Liver (tissue), 8 donors: ENCODE measurements at regions not wholly inside any gene's neighbourhood (a gene's known extent, or its start where the extent isn't known, plus 50 kb on each side); places are given as distances from the start of the nearest gene placed in this dataset.

Source experiments
- DNase-seq: peaks from one replicate; pipeline ENCODE4 v3.0.0-alpha.2; 2017; ENCODE audit warnings: low spot score
- H3K27ac ChIP-seq, 2 donors: one replicate each; pipeline ENCODE4 v1.7.0; 2013; ENCODE audit warnings: inconsistent platforms in 2 of 2, low read length in 2 of 2, control low read depth in 1 of 2, low read depth in 1 of 2, mild to moderate bottlenecking in 1 of 2
- H3K27me3 ChIP-seq, 4 donors: one replicate each; pipeline versions ENCODE4 v1.6.1 to v1.7.0; 2013; ENCODE audit warnings: low read length in 3 of 4, inconsistent platforms in 1 of 4, mild to moderate bottlenecking in 1 of 4, moderate library complexity in 1 of 4; ENCODE audit not compliant: control insufficient read depth in 4 of 4, insufficient read depth in 4 of 4
- H3K36me3 ChIP-seq, 4 donors: one replicate each; pipeline versions ENCODE4 v1.6.1 to v1.7.0; 2013; ENCODE audit warnings: low read length in 3 of 4, mild to moderate bottlenecking in 3 of 4, low read depth in 1 of 4, moderate library complexity in 1 of 4; ENCODE audit not compliant: control insufficient read depth in 4 of 4, insufficient read depth in 3 of 4
- H3K4me1 ChIP-seq, 4 donors: one replicate each; pipeline versions ENCODE4 v1.6.1 to v1.7.0; 2013; ENCODE audit warnings: low read length in 3 of 4, mild to moderate bottlenecking in 3 of 4, moderate library complexity in 1 of 4; ENCODE audit not compliant: control insufficient read depth in 4 of 4, insufficient read depth in 4 of 4
- H3K4me3 ChIP-seq, 3 donors: one replicate each; pipeline versions ENCODE4 v1.6.1 to v1.7.0; 2013; ENCODE audit warnings: low read length in 3 of 3, control low read depth in 1 of 3, low read depth in 1 of 3, mild to moderate bottlenecking in 1 of 3
- H3K9ac ChIP-seq, 2 donors: one replicate each; pipeline ENCODE4 v1.7.0; 2013; ENCODE audit warnings: low read length in 2 of 2, mild to moderate bottlenecking in 2 of 2, moderate library complexity in 2 of 2, control low read depth in 1 of 2, low read depth in 1 of 2
- H3K9me3 ChIP-seq, 4 donors: one replicate each; pipeline versions ENCODE4 v1.6.1 to v1.7.0; 2013; ENCODE audit warnings: low read length in 3 of 4; ENCODE audit not compliant: control insufficient read depth in 4 of 4
- EGR1 ChIP-seq, 2 donors: IDR thresholded peaks; 2 replicates each; pipeline ENCODE4 v1.6.1; 2016 to 2018; ENCODE audit warnings: antibody characterized with exemption in 2 of 2, low read depth in 2 of 2
- FOXA1 ChIP-seq: IDR thresholded peaks from 2 replicates; pipeline ENCODE4 v1.6.1; 2016; ENCODE audit warnings: antibody characterized with exemption
- FOXA2 ChIP-seq: IDR thresholded peaks from 2 replicates; pipeline ENCODE4 v1.6.1; 2016; ENCODE audit warnings: antibody characterized with exemption
- GABPA ChIP-seq, 2 donors: IDR thresholded peaks in 1 of 2; conservative IDR thresholded peaks in 1 of 2; 2 replicates each; pipeline ENCODE4 v1.6.1; 2016; ENCODE audit warnings: antibody characterized with exemption in 2 of 2, mild to moderate bottlenecking in 1 of 2, moderate library complexity in 1 of 2
- HNF4A ChIP-seq, 2 donors: conservative IDR thresholded peaks; 2 replicates each; pipeline ENCODE4 v1.6.1; 2016; ENCODE audit warnings: antibody characterized with exemption in 2 of 2, mild to moderate bottlenecking in 2 of 2
- HNF4G ChIP-seq: IDR thresholded peaks from 2 replicates; pipeline ENCODE4 v1.6.1; 2016; ENCODE audit warnings: antibody characterized with exemption
- JUND ChIP-seq, 2 donors: IDR thresholded peaks; 2 replicates each; pipeline ENCODE4 v1.6.1; 2016; ENCODE audit warnings: antibody characterized with exemption in 2 of 2
- NR2F2 ChIP-seq: IDR thresholded peaks from 2 replicates; pipeline ENCODE4 v1.6.1; 2016; ENCODE audit warnings: antibody characterized with exemption
- RAD21 ChIP-seq, 2 donors: IDR thresholded peaks; 2 replicates each; pipeline ENCODE4 v1.6.1; 2016; ENCODE audit warnings: antibody characterized with exemption in 2 of 2, mild to moderate bottlenecking in 2 of 2
- SP1 ChIP-seq: IDR thresholded peaks from 2 replicates; pipeline ENCODE4 v1.6.1; 2018; ENCODE audit warnings: antibody characterized with exemption, mild to moderate bottlenecking
- TAF1 ChIP-seq: conservative IDR thresholded peaks from 2 replicates; pipeline ENCODE4 v1.6.1; 2016; ENCODE audit warnings: antibody characterized with exemption, mild to moderate bottlenecking
- YY1 ChIP-seq: IDR thresholded peaks from 2 replicates; pipeline ENCODE4 v1.6.1; 2016; ENCODE audit warnings: antibody characterized with exemption, mild to moderate bottlenecking
- WGBS: extraction: QIAGEN DNeasy Blood & Tissue Kit; methylation state at CpG from one replicate; pipeline ENCODE4 v1.1.7; 2013; 5-methylcytosine and 5-hydroxymethylcytosine counted together
- TF ChIP-seq, protein P1 (sequence below): IDR thresholded peaks from 2 replicates; pipeline ENCODE4 v1.6.1; 2016; ENCODE audit warnings: antibody characterized with exemption
- TF ChIP-seq, protein P2 (sequence below): IDR thresholded peaks from 2 replicates; pipeline ENCODE4 v1.6.1; 2016; ENCODE audit warnings: antibody characterized with exemption
- TF ChIP-seq, protein P3 (sequence below): IDR thresholded peaks from 2 replicates; pipeline ENCODE4 v1.6.1; 2016; ENCODE audit warnings: antibody characterized with exemption, mild to moderate bottlenecking
- TF ChIP-seq, protein P4 (sequence below): IDR thresholded peaks from 2 replicates; pipeline ENCODE4 v1.6.1; 2016; ENCODE audit warnings: antibody characterized with exemption
- TF ChIP-seq, protein P5 (sequence below): fragments of 150-350 bp; IDR thresholded peaks from 2 replicates; pipeline ENCODE4 v1.5.1; 2017; ENCODE audit warnings: improper control_type of control experiment, low read depth, low read length; ENCODE audit not compliant: missing input control
- donor health status: healthy.
- donor health status: healthy.
- donor health status: healthy.
- donor health status: healthy.
- donor health status: healthy.

DNA sequence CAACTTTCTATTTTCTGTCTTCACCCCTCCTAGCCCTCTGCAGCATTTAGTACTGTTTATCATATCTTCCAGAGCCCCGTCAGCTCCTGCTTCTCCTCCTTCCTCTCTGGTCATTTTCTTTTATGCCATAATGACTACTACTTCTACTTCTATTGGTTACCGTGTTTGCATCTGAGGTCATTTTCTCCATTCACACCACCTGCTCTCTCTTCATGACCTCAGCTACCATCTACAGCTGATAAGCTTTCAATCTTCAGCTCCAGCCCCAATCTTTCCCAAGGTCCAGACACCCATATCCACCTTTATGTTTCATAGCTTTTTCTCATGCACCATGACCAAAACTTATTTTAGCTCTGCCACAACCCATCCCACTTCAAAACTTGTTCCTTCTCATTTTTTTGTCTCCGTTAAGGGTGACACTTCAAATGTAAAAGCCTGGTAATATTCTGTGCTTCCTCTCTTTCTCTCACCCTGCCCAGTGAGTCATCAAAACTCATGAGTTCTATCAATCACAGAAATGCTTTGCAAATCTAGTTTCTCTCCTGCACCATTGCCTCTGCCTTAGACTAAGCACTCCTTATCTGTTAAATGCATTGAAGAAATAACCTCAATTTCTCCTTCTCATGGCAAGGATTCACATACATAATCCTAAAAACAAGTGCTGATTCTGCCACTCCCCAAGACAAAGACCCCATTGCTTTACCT is 71.3 kb upstream of the IQCM start:
- DNase-seq = no peak
- Histone ChIP-seq H3K9ac (no peak overlapping the region), H3K9me3 (no peaks in the 10 kb centered on the region), H3K4me1 (peaks cover 0 to 17% (median 7%) of the 10 kb centered on the region in 4 donors), H3K27ac (no peak overlapping the region), H3K27me3 (no peaks in the 10 kb centered on the region), H3K36me3 (no peaks in the 10 kb centered on the region), H3K4me3 (no peak overlapping the region)
- no peak for TF ChIP-seq EGR1 (IDR thresholded peaks at IDR 0.05; ENCODE audit: low read depth in 2 of 2)
- TF ChIP-seq, protein P1, sequence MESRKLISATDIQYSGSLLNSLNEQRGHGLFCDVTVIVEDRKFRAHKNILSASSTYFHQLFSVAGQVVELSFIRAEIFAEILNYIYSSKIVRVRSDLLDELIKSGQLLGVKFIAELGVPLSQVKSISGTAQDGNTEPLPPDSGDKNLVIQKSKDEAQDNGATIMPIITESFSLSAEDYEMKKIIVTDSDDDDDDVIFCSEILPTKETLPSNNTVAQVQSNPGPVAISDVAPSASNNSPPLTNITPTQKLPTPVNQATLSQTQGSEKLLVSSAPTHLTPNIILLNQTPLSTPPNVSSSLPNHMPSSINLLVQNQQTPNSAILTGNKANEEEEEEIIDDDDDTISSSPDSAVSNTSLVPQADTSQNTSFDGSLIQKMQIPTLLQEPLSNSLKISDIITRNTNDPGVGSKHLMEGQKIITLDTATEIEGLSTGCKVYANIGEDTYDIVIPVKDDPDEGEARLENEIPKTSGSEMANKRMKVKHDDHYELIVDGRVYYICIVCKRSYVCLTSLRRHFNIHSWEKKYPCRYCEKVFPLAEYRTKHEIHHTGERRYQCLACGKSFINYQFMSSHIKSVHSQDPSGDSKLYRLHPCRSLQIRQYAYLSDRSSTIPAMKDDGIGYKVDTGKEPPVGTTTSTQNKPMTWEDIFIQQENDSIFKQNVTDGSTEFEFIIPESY = no peak
- TF ChIP-seq, protein P2, sequence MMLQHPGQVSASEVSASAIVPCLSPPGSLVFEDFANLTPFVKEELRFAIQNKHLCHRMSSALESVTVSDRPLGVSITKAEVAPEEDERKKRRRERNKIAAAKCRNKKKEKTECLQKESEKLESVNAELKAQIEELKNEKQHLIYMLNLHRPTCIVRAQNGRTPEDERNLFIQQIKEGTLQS = no peak
- no peak for TF ChIP-seq SP1
- TF ChIP-seq TAF1 = no peak
- no peak for TF ChIP-seq HNF4G
- no peak for TF ChIP-seq NR2F2
- no peak for TF ChIP-seq FOXA1
- TF ChIP-seq, protein P3, sequence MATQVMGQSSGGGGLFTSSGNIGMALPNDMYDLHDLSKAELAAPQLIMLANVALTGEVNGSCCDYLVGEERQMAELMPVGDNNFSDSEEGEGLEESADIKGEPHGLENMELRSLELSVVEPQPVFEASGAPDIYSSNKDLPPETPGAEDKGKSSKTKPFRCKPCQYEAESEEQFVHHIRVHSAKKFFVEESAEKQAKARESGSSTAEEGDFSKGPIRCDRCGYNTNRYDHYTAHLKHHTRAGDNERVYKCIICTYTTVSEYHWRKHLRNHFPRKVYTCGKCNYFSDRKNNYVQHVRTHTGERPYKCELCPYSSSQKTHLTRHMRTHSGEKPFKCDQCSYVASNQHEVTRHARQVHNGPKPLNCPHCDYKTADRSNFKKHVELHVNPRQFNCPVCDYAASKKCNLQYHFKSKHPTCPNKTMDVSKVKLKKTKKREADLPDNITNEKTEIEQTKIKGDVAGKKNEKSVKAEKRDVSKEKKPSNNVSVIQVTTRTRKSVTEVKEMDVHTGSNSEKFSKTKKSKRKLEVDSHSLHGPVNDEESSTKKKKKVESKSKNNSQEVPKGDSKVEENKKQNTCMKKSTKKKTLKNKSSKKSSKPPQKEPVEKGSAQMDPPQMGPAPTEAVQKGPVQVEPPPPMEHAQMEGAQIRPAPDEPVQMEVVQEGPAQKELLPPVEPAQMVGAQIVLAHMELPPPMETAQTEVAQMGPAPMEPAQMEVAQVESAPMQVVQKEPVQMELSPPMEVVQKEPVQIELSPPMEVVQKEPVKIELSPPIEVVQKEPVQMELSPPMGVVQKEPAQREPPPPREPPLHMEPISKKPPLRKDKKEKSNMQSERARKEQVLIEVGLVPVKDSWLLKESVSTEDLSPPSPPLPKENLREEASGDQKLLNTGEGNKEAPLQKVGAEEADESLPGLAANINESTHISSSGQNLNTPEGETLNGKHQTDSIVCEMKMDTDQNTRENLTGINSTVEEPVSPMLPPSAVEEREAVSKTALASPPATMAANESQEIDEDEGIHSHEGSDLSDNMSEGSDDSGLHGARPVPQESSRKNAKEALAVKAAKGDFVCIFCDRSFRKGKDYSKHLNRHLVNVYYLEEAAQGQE = no peak
- 82% methylated on average over 3 of the region's 3 CpGs for WGBS

DNA sequence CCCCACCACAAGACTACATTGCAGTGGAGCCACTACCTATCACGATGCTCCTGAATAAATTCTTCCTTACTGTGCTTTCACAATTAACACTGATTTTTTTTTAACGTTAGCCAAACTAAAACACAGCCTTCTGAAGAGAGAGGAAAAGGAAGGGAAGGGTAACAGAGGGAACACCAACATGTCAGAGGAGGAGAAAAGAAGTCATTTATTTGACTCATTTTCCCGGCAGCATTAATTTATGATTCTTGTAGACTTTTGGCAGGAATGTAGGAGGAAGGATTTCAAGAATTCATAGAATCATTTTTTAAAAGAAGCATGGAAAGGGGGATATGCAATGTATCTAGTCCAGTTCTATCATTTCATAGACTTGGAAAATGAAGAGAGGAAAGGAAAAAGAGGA is 74.3 kb upstream of the IQCM start:
- Histone ChIP-seq H3K27me3 (no peaks in the 10 kb centered on the region), H3K27ac (no peak overlapping the region), H3K9me3 (no peaks in the 10 kb centered on the region), H3K4me3 (no peak overlapping the region), H3K36me3 (no peaks in the 10 kb centered on the region), H3K4me1 (peaks cover 0 to 4% (median 0%) of the 10 kb centered on the region in 4 donors), H3K9ac (no peak overlapping the region)
- WGBS = 87% methylated on average over 3 of the region's 3 CpGs
- DNase-seq = no peak
- TF ChIP-seq TAF1 = no peak
- no peak for TF ChIP-seq GABPA (IDR thresholded peaks at IDR 0.05 in 1 of 2, conservative IDR thresholded peaks at IDR 0.05 in 1 of 2)
- TF ChIP-seq HNF4A (conservative IDR thresholded peaks at IDR 0.05) = no peak
- TF ChIP-seq, protein P1 = no peak
- TF ChIP-seq NR2F2 = no peak
- no peak for TF ChIP-seq YY1
- no peak for TF ChIP-seq HNF4G
- TF ChIP-seq, protein P4, sequence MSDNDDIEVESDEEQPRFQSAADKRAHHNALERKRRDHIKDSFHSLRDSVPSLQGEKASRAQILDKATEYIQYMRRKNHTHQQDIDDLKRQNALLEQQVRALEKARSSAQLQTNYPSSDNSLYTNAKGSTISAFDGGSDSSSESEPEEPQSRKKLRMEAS = no peak
- no peak for TF ChIP-seq RAD21 (IDR thresholded peaks at IDR 0.05)
- no peak for TF ChIP-seq FOXA2
- TF ChIP-seq, protein P3 = no peak
- TF ChIP-seq, protein P5, sequence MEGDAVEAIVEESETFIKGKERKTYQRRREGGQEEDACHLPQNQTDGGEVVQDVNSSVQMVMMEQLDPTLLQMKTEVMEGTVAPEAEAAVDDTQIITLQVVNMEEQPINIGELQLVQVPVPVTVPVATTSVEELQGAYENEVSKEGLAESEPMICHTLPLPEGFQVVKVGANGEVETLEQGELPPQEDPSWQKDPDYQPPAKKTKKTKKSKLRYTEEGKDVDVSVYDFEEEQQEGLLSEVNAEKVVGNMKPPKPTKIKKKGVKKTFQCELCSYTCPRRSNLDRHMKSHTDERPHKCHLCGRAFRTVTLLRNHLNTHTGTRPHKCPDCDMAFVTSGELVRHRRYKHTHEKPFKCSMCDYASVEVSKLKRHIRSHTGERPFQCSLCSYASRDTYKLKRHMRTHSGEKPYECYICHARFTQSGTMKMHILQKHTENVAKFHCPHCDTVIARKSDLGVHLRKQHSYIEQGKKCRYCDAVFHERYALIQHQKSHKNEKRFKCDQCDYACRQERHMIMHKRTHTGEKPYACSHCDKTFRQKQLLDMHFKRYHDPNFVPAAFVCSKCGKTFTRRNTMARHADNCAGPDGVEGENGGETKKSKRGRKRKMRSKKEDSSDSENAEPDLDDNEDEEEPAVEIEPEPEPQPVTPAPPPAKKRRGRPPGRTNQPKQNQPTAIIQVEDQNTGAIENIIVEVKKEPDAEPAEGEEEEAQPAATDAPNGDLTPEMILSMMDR = no peak
- no peak for TF ChIP-seq EGR1 (IDR thresholded peaks at IDR 0.05; ENCODE audit: low read depth in 2 of 2)
- TF ChIP-seq, protein P2 = no peak
- no peak for TF ChIP-seq FOXA1
- no peak for TF ChIP-seq JUND (IDR thresholded peaks at IDR 0.05)
